ENCODE measurements at regions not wholly inside any gene's neighbourhood (a gene's known extent, or its start where the extent isn't known, plus 50 kb on each side); places are given as distances from the start of the nearest gene placed in this dataset.

DNA sequence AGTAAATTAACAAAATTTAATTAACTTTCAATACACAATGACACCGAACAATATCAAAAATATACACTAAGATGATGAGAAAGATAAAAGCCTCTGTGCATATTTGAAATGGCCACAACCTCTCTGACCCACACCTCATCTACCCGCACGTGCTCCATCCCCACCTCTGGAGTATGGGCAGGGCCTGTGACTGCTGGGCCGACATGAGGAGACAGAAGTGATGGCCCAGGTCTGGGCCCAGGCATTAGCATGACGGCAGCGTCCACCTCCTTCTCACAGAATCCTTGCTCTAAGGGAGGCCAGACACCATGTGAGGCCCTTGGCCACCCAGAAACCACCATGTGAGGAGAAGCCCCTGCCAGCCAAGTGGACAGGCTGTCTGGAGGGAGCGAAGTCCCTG, 122.1 kb upstream of the RNF32 start:
- TF ChIP-seq CTCF (IDR thresholded peaks at IDR 0.05) = no peak
- no peak for TF ChIP-seq POLR2AphosphoS5 (IDR thresholded peaks at IDR 0.05)

Measured in upper lobe of left lung (tissue), 4 donors.